MM.1S (cell line): ENCODE measurements at regions not wholly inside any gene's neighbourhood (a gene's known extent, or its start where the extent isn't known, plus 50 kb on each side); places are given as distances from the start of the nearest gene placed in this dataset.

Experiments used
- CTCF ChIP-seq: fragments of 300-600 bp; sonication (generic); IDR thresholded peaks from 2 replicates; pipeline ENCODE4 v1.5.1; 2016; ENCODE audit warnings: antibody characterized with exemption, low read length, mixed read lengths
- EZH2phosphoT487 ChIP-seq: fragments of 300-600 bp; sonication (generic); IDR thresholded peaks from 2 replicates; pipeline ENCODE4 v1.6.1; 2018; ENCODE audit warnings: antibody characterized with exemption, low read length

- no peak for TF ChIP-seq CTCF
- no peak for TF ChIP-seq EZH2phosphoT487
These were observed 71.4 kb upstream of the PLCL2 start for GRCh38 chr3:16813336-16813735.
